ENCODE measurements at regions not wholly inside any gene's neighbourhood (a gene's known extent, or its start where the extent isn't known, plus 50 kb on each side); places are given as distances from the start of the nearest gene placed in this dataset.

GRCh38 chr20:23151008-23151703 is 65.0 kb upstream of the CD93 start:
- TF ChIP-seq EZH2 (IDR thresholded peaks at IDR 0.05) (no peak), FOXP2 (optimal IDR thresholded peaks at IDR 0.05; ENCODE audit: control extremely low read depth, extremely low read length, insufficient read depth) (no peak), POLR2AphosphoS5 (IDR thresholded peaks at IDR 0.05; ENCODE audit: borderline replicate concordance, low read depth, low read length) (no peak)

All from SK-N-MC (cell line).